ENCODE measurements at regions not wholly inside any gene's neighbourhood (a gene's known extent, or its start where the extent isn't known, plus 50 kb on each side); places are given as distances from the start of the nearest gene placed in this dataset.

DNA sequence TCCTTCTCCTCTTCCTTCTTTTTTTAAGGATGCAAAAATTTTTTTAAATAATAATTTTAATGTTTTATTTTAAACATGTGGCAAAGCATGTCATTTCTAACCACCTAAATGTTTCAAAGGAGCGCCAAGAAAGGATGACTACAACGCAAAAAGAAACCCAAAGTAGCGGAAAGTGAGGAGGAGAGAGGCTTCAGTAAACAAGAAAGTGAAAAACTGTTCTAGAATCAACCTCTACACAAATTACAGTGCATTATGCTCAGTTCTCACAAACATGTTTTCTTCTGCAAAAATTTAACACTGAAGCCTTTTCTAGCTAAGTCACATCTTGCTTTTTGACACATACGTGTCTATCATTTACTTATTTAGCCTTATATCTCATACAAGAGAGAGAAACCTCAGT, 948.6 kb downstream of the GATA3 start:
- no peak for TF ChIP-seq EZH2 (IDR thresholded peaks at IDR 0.05; ENCODE audit: insufficient read depth, low read length)
- TF ChIP-seq, protein P1, sequence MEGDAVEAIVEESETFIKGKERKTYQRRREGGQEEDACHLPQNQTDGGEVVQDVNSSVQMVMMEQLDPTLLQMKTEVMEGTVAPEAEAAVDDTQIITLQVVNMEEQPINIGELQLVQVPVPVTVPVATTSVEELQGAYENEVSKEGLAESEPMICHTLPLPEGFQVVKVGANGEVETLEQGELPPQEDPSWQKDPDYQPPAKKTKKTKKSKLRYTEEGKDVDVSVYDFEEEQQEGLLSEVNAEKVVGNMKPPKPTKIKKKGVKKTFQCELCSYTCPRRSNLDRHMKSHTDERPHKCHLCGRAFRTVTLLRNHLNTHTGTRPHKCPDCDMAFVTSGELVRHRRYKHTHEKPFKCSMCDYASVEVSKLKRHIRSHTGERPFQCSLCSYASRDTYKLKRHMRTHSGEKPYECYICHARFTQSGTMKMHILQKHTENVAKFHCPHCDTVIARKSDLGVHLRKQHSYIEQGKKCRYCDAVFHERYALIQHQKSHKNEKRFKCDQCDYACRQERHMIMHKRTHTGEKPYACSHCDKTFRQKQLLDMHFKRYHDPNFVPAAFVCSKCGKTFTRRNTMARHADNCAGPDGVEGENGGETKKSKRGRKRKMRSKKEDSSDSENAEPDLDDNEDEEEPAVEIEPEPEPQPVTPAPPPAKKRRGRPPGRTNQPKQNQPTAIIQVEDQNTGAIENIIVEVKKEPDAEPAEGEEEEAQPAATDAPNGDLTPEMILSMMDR (IDR thresholded peaks at IDR 0.05; ENCODE audit: insufficient read depth, low read depth, low read length) = no peak
